GM18498 (cell line): ENCODE measurements at regions not wholly inside any gene's neighbourhood (a gene's known extent, or its start where the extent isn't known, plus 50 kb on each side); places are given as distances from the start of the nearest gene placed in this dataset.

Source experiments
- ATAC-seq: cut with Tn5 transposase; IDR thresholded peaks from one replicate; pipeline ENCODE4 v1.9.1; 2021; ENCODE audit warnings: mild to moderate bottlenecking, moderate library complexity; ENCODE audit not compliant: unreplicated experiment

- ATAC-seq, result no peak
Observed at GRCh38 chr3:80114694-80115093, 346.9 kb upstream of the ROBO1 start.

GRCh38 chr3:80113331-80113730 is 345.5 kb upstream of the ROBO1 start:
- no peak for ATAC-seq

GRCh38 chr3:80099559-80100066 is 331.8 kb upstream of the ROBO1 start:
- ATAC-seq, result no peak

- ATAC-seq, result no peak
Observed at GRCh38 chr3:80097674-80098073, 329.9 kb upstream of the ROBO1 start.

GRCh38 chr3:80096909-80097308 is 329.1 kb upstream of the ROBO1 start:
- no peak for ATAC-seq

- no peak for ATAC-seq
Observed at GRCh38 chr3:80094589-80094988, 326.8 kb upstream of the ROBO1 start.

GRCh38 chr3:80087767-80088166 is 320.0 kb upstream of the ROBO1 start:
- no peak for ATAC-seq

- ATAC-seq, result no peak
Observed at GRCh38 chr3:80086426-80086825, 318.6 kb upstream of the ROBO1 start.

GRCh38 chr3:80079886-80080285 is 312.1 kb upstream of the ROBO1 start:
- no peak for ATAC-seq

GRCh38 chr3:80068459-80068858 is 300.7 kb upstream of the ROBO1 start:
- no peak for ATAC-seq

- ATAC-seq, result no peak
Observed at GRCh38 chr3:80063535-80063934, 295.7 kb upstream of the ROBO1 start.

GRCh38 chr3:80060664-80061063 is 292.9 kb upstream of the ROBO1 start:
- ATAC-seq, result no peak

GRCh38 chr3:80055306-80055705 is 287.5 kb upstream of the ROBO1 start:
- ATAC-seq, result no peak

- no peak for ATAC-seq
Observed at GRCh38 chr3:80052271-80052670, 284.5 kb upstream of the ROBO1 start.

GRCh38 chr3:80051602-80051962 is 283.8 kb upstream of the ROBO1 start:
- no peak for ATAC-seq

- no peak for ATAC-seq
Observed at GRCh38 chr3:80050826-80051601, 283.2 kb upstream of the ROBO1 start.

GRCh38 chr3:80043226-80043625 is 275.4 kb upstream of the ROBO1 start:
- no peak for ATAC-seq

GRCh38 chr3:80040067-80040466 is 272.3 kb upstream of the ROBO1 start:
- no peak for ATAC-seq

GRCh38 chr3:80036176-80036575 is 268.4 kb upstream of the ROBO1 start:
- ATAC-seq, result no peak

- no peak for ATAC-seq
Observed at GRCh38 chr3:80035021-80035420, 267.2 kb upstream of the ROBO1 start.

- no peak for ATAC-seq
Observed at GRCh38 chr3:80023010-80023409, 255.2 kb upstream of the ROBO1 start.

GRCh38 chr3:80018375-80018774 is 250.6 kb upstream of the ROBO1 start:
- no peak for ATAC-seq

- ATAC-seq, result no peak
Observed at GRCh38 chr3:80017369-80017768, 249.6 kb upstream of the ROBO1 start.
